ENCODE measurements at regions not wholly inside any gene's neighbourhood (a gene's known extent, or its start where the extent isn't known, plus 50 kb on each side); places are given as distances from the start of the nearest gene placed in this dataset.

GRCh38 chr18:52288403-52289004 is 51.5 kb upstream of the DCC start:
- DNase-seq (ENCODE audit: insufficient read length, low spot score) (no peak), FAIRE-seq (peak; percentile 84)
- TF ChIP-seq CTCF (IDR thresholded peaks at IDR 0.05; ENCODE audit: insufficient read depth, missing control alignments): peak; percentile 87

- peak; percentile 77 for FAIRE-seq
- TF ChIP-seq CTCF (IDR thresholded peaks at IDR 0.05; ENCODE audit: insufficient read depth, missing control alignments): no peak
Measured at GRCh38 chr18:52289392-52289791, 50.6 kb upstream of the DCC start.

More at GRCh38 chr18:52289392-52289791, 50.6 kb upstream of the DCC start:
- DNase-seq (ENCODE audit: insufficient read length, low spot score): no peak

All from D721Med (cell line).